GM21723 (cell line): ENCODE measurements at regions not wholly inside any gene's neighbourhood (a gene's known extent, or its start where the extent isn't known, plus 50 kb on each side); places are given as distances from the start of the nearest gene placed in this dataset.

Experiments used
- ATAC-seq: cut with Tn5 transposase; IDR thresholded peaks from one replicate; pipeline ENCODE4 v1.9.1; 2021; ENCODE audit warnings: mild to moderate bottlenecking, moderate library complexity; ENCODE audit not compliant: unreplicated experiment

GRCh38 chr7:46530081-46530750 lies 609.1 kb upstream of the IGFBP3 start:
- no peak for ATAC-seq

GRCh38 chr7:46527360-46527759 lies 606.3 kb upstream of the IGFBP3 start:
- ATAC-seq, result no peak

DNA sequence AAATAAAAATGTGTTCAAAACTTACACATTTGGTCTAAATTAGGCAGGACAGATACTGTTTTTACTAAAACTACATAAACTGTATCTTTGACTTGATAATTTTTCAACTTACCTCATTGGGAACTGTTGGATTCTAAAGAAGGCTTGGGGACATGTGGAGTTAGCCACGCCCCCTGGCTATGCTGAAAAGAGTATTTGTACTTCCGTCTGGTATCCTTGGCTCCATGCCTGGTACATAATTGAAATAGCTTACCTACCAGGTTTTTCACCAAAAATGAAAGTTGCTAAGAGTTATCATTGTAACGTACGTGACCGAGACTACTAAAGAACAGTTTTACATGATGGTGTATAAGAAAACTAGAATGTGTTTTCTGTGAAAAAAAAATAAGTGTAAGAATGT lies 604.8 kb upstream of the IGFBP3 start:
- no peak for ATAC-seq

- ATAC-seq, result no peak
These were observed 603.3 kb upstream of the IGFBP3 start for GRCh38 chr7:46524350-46524749.

DNA sequence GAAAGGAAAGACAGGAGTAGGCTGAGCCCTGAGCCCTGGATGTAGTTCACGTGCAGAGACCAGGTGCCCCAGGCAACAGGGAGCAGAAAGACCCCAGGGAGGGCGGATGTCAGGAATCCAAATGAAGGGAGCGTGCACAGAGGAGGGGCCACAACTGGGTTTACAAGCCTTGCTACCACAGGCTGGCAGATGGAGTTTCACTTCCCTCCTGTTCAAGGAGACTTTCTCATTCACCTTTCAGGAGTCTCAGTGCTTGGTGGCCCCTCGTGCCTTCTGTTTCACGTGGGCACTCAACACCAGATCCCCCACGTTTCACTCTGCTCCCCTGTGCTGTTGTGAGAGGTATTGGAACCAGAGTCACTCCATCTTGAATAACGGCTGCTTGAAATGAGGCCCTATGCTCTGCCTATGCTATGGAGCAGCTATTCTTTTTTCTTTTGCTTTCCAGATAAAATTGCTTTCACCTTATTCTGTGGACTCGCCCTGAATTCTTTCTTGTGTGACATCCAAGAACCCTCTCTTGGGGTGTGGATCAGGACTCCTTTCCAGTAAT lies 601.4 kb upstream of the IGFBP3 start:
- ATAC-seq, result no peak

- ATAC-seq, result no peak
These were observed 597.6 kb upstream of the IGFBP3 start for GRCh38 chr7:46518713-46519112.

GRCh38 chr7:46515844-46516590 lies 594.9 kb upstream of the IGFBP3 start:
- ATAC-seq, result no peak

DNA sequence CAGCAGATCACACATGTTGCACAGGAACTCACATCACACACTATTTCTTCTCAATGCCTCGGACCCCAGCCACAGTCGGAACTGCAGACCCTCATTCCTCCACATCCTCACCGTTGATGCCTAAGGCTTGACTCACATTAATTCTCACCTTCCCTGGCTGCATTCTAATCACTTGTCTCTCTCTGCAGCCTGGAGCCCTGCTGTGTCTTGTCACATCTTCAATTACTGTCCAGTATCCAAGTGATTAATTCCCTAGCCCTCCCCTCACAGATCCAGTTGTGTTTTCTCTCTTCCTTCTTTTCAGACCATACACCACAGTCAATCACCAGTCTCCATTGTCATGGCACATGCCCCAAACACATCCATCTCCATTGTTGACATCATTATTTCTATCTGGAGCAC lies 592.4 kb upstream of the IGFBP3 start:
- no peak for ATAC-seq

GRCh38 chr7:46512891-46513413 lies 591.9 kb upstream of the IGFBP3 start:
- ATAC-seq, result no peak

- no peak for ATAC-seq
These were observed 590.6 kb upstream of the IGFBP3 start for GRCh38 chr7:46511442-46512215.

DNA sequence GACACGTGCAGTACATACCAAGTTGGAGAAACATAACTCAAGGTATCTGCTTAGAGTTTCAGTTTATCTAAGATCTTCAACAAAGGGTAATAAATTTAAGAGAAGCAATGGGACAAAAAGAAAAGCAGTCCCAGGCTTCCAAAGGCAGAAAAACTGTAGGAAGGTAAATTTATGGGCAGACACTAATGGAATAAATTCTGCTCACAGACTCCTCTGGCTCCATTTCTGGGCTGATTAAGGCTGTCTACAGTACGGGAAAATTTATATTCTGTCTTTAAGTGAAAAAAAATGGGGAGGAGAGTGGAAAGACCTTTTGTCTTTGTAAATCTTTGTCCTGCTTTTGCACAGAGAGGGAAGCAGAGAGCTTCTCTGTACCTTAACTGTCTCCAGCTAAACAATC lies 587.5 kb upstream of the IGFBP3 start:
- ATAC-seq, result no peak

- no peak for ATAC-seq
These were observed 586.5 kb upstream of the IGFBP3 start for GRCh38 chr7:46507560-46507959.

GRCh38 chr7:46494441-46494840 lies 573.4 kb upstream of the IGFBP3 start:
- no peak for ATAC-seq

- no peak for ATAC-seq
These were observed 573.0 kb upstream of the IGFBP3 start for GRCh38 chr7:46494028-46494427.

GRCh38 chr7:46493196-46493595 lies 572.1 kb upstream of the IGFBP3 start:
- ATAC-seq, result no peak

DNA sequence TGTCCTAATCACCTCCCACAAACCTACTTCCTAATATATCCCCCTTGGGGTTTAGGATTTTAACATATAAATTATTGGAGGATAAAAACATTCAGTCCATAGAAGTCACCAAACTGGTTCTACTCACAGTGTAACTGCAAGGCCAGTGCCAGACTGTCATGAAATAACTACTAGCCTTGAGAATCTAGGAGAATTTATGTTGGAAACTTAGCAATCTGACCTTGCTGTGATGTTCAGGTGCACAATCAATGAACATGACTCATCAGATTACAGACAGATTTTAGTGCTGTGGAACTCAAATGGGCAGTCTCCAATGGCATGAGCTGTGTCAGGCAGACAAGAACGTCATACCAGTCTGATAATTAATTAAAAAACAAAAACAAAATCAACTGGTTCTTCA lies 571.4 kb upstream of the IGFBP3 start:
- no peak for ATAC-seq

DNA sequence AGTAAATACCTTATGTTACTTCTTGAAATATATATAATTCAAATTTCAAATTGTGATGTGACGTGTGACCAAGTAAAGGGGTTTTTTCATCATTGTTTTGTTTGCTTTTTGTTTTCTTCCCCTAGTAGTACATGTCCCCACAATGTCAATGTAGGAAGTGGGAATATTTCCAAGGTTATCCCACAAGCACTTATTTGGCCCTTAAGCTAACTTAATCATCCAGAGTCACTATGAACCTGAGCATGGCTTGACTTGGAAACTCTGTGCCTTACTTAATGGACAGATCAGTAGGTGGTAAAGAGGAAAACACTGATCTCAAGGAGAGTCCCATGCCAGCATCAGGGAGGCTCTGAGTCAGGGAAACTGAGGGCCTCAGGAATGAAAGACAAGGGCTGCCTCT lies 569.3 kb upstream of the IGFBP3 start:
- no peak for ATAC-seq

DNA sequence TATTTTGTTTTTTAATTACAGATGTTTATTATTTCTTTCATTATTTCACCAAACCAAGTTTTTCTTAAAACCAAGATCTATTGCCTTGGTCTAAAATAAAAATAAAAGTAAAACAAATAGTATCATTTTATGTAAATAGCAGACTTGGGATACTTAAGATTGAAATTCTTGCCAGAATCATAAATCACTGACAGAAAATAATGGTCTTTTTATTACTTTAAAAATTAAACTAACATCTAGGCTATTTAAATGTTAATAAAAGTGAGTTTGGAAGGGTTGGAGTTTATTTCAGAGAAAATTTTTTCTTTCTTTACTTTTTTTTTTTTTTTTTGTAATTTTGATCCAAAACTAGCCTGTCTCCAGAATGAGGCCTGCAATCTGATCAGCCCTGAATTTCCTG lies 568.0 kb upstream of the IGFBP3 start:
- no peak for ATAC-seq

DNA sequence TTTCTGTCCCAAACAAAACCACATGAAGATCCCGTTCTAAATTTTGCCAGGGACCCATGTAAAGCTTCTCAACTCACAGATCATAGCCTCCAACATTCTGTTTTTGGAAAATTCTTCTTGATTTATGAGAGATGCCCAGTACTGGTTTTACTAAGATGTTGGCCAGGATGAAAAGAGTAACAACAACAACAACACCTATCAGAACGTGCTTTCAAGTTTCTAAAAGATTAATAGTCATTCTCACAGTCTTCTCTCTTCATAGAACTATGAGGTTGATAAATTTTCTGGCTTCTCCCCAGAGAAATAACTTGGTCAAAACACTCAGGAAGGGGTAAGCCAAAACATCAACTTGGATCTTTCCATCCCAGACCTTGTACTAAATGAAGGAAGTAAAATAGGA lies 567.5 kb upstream of the IGFBP3 start:
- no peak for ATAC-seq

- ATAC-seq, result no peak
These were observed 565.5 kb upstream of the IGFBP3 start for GRCh38 chr7:46486256-46487206.
